Esophagus muscularis mucosa (tissue), 4 donors: ENCODE measurements at regions not wholly inside any gene's neighbourhood (a gene's known extent, or its start where the extent isn't known, plus 50 kb on each side); places are given as distances from the start of the nearest gene placed in this dataset.
"Not testable (repeated sequence)": the region's sequence is repeated elsewhere in the genome, so short reads cannot be mapped to it uniquely, and the experiment has no call there.

ENCODE experiments used
- DNase-seq: peaks from one replicate; pipeline ENCODE4 v3.0.0-alpha.2; 2017; ENCODE audit errors: extremely low spot score
- H3K27ac ChIP-seq, 4 donors: fragments of 200-600 bp; sonication (generic); replicated peaks in 1 of 4; 1 replicate in 3 of 4; 2 replicates in 1 of 4; pipeline ENCODE4 v1.5.1; 2016 to 2019; ENCODE audit warnings: mild to moderate bottlenecking in 1 of 4
- H3K27me3 ChIP-seq, 4 donors: fragments of 200-600 bp; sonication (generic); one replicate each; pipeline versions ENCODE4 v1.5.1 to v1.6.0; 2016 to 2019
- H3K36me3 ChIP-seq, 4 donors: fragments of 200-600 bp; sonication (generic); one replicate each; pipeline ENCODE4 v1.5.1; 2016 to 2019
- H3K4me1 ChIP-seq, 4 donors: fragments of 200-600 bp; sonication (generic); one replicate each; pipeline ENCODE4 v1.5.1; 2016 to 2019
- H3K4me3 ChIP-seq, 4 donors: fragments of 200-600 bp; sonication (generic); 1 replicate in 2 of 4; 2 replicates in 2 of 4; pipeline ENCODE4 v1.5.1; 2016 to 2019; ENCODE audit warnings: mild to moderate bottlenecking in 4 of 4, moderate library complexity in 1 of 4
- H3K9me3 ChIP-seq, 4 donors: fragments of 200-600 bp; sonication (generic); 1 replicate in 3 of 4; 2 replicates in 1 of 4; pipeline ENCODE4 v1.5.1; 2016 to 2019
- WGBS: methylation state at CpG from one replicate; pipeline ENCODE4 v1.1.5; 2018; 5-methylcytosine and 5-hydroxymethylcytosine counted together
- intact Hi-C: fragments of 100-400 bp; cut with DNase I; formaldehyde crosslinking; loops from one replicate; pipeline ENCODE4 v1.15.1; 2023
- TF ChIP-seq, protein P1 (sequence below), 3 experiments: fragments of 200-600 bp in 2 of 3; fragments of 450-650 bp in 1 of 3; sonication (generic) in 2 of 3; IDR thresholded peaks; one replicate each; pipeline ENCODE4 v1.5.1; 2017 to 2019; ENCODE audit warnings: antibody characterized with exemption in 3 of 3, mild to moderate bottlenecking in 2 of 3, moderate library complexity in 1 of 3

DNA sequence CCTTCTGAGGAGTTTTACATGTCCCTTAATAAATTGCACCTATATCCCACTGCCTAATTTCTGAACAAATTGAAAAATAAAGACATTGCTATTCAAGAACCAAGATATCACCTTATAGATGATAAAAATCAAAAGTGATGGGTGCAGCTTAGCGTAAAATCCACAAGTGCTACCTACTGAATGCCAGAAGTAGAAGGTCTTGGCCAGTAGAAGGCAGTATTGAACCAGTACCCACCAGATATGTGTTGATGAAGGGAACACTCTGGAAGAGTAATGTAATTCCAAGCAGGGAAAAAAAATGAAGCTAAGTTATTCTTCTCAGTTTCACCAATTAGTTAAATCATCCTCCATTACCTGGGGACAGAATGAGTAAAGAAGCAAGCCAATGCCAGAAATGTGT is 125.5 kb downstream of the ZFY start:
- intact Hi-C loops, H3K9me3 ChIP-seq, H3K4me3 ChIP-seq, H3K4me1 ChIP-seq, H3K27ac ChIP-seq, H3K27me3 ChIP-seq, H3K36me3 ChIP-seq, DNase-seq: not testable (repeated sequence)
- whole genome bisulfite sequencing: no CpG with 5 or more reads among the region's 1 CpG
- TF ChIP-seq, protein P1, sequence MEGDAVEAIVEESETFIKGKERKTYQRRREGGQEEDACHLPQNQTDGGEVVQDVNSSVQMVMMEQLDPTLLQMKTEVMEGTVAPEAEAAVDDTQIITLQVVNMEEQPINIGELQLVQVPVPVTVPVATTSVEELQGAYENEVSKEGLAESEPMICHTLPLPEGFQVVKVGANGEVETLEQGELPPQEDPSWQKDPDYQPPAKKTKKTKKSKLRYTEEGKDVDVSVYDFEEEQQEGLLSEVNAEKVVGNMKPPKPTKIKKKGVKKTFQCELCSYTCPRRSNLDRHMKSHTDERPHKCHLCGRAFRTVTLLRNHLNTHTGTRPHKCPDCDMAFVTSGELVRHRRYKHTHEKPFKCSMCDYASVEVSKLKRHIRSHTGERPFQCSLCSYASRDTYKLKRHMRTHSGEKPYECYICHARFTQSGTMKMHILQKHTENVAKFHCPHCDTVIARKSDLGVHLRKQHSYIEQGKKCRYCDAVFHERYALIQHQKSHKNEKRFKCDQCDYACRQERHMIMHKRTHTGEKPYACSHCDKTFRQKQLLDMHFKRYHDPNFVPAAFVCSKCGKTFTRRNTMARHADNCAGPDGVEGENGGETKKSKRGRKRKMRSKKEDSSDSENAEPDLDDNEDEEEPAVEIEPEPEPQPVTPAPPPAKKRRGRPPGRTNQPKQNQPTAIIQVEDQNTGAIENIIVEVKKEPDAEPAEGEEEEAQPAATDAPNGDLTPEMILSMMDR (IDR thresholded peaks at IDR 0.05): peak in 1 of 3 experiments; percentile 7

DNA sequence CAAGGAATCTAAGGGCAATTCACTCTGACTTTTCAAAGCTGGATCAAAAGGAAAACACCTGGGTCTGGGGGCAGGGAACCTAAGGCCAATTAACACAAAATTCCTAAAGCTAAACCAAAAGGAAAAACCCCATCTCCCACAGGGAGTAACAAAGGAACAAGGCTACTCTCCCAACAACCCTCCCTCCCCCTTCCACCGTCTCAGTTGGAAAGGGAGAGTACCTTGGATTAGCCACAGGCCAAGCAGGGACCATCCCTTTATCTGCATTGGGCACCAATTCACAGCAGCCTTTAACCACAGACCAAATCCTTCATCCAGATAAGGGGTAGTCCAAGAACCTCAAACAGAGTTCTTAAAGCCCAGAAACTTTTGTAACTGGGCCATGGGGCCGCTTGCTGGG is 153.0 kb downstream of the ZFY start:
- H3K9me3 ChIP-seq, DNase-seq, H3K27ac ChIP-seq, H3K27me3 ChIP-seq, H3K36me3 ChIP-seq, H3K4me1 ChIP-seq, H3K4me3 ChIP-seq, intact Hi-C loops: not testable (repeated sequence)
- WGBS: no CpG with 5 or more reads among the region's 2 CpGs

DNA sequence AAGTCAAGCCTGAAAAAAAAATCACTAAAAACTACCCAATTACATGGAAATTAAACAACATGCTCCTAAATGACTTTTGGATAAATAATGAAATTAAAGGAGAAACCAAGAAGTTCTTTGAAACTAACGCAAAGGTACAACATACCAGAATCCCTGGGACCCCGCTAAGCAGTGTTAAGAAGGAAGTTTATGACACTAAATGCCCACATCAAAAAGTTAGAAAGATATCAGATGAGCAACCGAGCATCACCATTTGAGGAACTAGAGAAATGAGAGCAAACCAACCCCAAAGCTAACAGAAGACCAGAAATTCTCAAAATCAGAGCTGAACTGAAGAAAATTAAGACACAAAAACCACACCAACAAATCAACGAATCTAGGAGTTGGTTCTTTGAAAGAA is 173.5 kb downstream of the ZFY start:
- H3K36me3 ChIP-seq, intact Hi-C loops: not testable (repeated sequence)
- WGBS: no CpG with 5 or more reads among the region's 4 CpGs

DNA sequence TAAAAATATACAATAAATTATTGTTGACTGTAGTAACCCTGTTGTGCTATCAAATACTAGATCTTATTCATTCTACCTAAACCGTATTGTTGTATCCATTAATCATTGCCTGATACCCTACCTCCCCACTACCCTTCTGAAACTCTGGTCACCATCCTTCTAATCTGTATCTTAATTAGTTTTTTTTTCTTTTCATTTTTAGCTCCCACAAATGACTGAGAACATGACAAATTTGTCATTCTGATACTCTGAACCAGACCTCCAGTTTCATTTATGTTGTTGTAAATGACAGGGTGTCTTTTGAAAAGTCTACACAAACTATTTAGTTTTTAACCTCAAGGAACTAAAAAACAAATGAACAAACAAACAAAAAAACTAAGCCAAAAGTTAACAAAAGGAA is 185.1 kb downstream of the ZFY start:
- H3K4me3 ChIP-seq, H3K27me3 ChIP-seq, H3K27ac ChIP-seq, intact Hi-C loops, H3K36me3 ChIP-seq, DNase-seq, H3K4me1 ChIP-seq, H3K9me3 ChIP-seq: not testable (repeated sequence)
- WGBS: no CpG with 5 or more reads among the region's 1 CpG

More for the DNA sequence above, 173.5 kb downstream of the ZFY start:
- not testable (repeated sequence) for H3K27me3 ChIP-seq, H3K9me3 ChIP-seq, H3K4me1 ChIP-seq, H3K4me3 ChIP-seq, DNase-seq, H3K27ac ChIP-seq

DNA sequence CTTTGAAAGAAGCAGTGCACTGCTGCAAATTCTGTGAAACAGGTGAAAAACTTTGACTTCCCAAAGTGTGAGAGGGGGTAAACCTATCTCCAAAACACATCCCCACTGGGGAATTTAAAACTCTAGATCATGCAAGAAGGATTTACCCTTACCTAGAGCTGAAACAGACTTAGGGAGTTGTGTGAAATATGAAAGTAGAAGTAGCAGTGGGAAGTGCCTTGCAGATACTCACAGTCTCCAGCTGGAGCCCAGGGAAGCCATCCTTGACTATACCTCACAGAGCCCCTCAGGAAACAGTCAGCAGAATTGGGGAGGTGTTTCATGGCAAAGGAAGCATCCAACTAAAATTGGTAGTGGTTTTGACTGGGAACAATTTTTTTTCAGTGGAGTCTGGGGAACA is 185.5 kb downstream of the ZFY start:
- intact Hi-C loops, H3K4me3 ChIP-seq, H3K27me3 ChIP-seq, DNase-seq, H3K9me3 ChIP-seq, H3K4me1 ChIP-seq, H3K27ac ChIP-seq, H3K36me3 ChIP-seq: not testable (repeated sequence)

DNA sequence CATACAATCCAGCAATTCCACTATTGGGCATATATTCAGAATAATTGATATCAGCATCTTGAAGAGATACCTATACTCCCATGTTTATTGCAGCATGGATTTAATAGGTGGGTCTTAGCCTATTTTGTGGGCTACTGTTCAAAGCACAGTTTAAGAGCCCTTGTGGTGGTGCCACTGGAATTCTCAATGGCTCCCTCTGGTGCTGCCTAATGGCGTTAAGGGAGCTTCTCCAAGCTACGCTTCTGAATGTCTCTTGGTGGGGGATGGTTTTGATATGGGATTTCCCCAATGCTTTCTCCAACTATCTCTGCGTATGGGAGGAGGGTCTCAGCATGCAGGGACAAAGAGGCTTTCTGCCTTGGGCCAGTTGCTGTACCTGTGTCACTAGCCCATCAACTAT is 188.3 kb downstream of the ZFY start:
- H3K27ac ChIP-seq, intact Hi-C loops, DNase-seq, H3K36me3 ChIP-seq, H3K27me3 ChIP-seq, H3K4me1 ChIP-seq, H3K4me3 ChIP-seq, H3K9me3 ChIP-seq: not testable (repeated sequence)
- WGBS: no CpG with 5 or more reads among the region's 3 CpGs

DNA sequence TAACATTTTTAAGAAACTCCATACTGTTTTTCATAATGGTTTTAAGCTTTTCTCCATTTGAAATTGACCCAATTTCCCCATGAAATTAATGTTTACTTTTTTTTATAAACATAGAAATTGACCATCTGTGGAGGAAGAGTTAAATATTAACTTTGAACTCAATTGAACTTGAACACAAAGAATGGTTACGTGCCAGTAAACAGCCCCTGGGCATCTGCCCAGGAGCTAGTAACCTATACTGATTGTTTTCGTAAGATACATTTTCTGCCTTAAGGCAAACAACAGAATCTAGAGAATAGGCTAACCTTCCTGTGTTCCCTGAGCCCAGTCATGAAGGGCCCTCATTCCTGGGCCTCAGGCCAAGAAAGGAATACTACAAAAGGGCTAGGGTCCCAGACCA is 235.9 kb downstream of the ZFY start:
- no CpG with 5 or more reads among the region's 2 CpGs for WGBS
- H3K4me1 ChIP-seq, H3K27me3 ChIP-seq, H3K4me3 ChIP-seq, H3K9me3 ChIP-seq, H3K36me3 ChIP-seq, intact Hi-C loops, H3K27ac ChIP-seq, DNase-seq: not testable (repeated sequence)

DNA sequence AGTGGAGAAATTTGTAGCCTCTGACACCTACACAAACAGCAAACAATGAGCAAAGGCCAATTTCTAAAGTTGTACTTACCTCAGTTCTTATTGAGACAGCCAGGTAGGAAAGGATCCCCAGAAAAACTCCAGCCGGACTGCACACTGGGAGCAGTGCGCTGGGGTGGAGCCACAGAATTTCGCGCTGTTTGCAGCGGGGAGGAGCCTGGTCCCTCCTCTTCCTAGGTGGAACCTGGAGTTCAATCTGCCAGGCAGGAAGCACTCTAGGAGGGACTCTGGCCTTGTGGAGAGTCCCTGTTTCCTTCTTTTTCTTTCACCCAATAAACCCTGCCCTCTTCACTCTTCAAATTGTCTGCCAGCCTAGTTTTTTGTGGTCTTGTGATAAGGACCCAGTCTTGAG is 259.9 kb downstream of the ZFY start:
- intact Hi-C loops, H3K4me3 ChIP-seq, DNase-seq, H3K4me1 ChIP-seq, H3K9me3 ChIP-seq, H3K36me3 ChIP-seq, H3K27me3 ChIP-seq, H3K27ac ChIP-seq: not testable (repeated sequence)
- WGBS: no CpG with 5 or more reads among the region's 5 CpGs

DNA sequence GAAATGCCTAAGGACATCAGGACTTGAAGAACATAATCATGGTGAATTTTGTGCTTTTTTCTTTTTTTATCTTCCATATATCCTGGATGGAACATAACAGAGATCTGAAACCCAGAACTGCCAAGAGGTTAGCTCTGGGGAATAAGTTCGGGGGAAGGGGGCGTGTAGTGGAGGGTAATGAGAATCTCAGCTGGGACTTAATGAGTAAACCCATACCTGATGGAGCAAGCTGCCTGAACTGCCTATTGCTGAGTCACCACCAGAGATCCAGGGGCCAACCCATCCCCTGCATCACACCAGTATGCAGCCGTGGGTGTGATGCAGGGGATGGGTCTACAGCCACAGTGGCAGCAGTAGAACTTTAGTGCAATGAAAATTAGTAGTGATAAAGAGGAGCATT is 267.1 kb downstream of the ZFY start:
- H3K27ac ChIP-seq, H3K27me3 ChIP-seq, intact Hi-C loops, DNase-seq, H3K4me1 ChIP-seq, H3K4me3 ChIP-seq, H3K36me3 ChIP-seq, H3K9me3 ChIP-seq: not testable (repeated sequence)
- WGBS: no CpG with 5 or more reads among the region's 3 CpGs

DNA sequence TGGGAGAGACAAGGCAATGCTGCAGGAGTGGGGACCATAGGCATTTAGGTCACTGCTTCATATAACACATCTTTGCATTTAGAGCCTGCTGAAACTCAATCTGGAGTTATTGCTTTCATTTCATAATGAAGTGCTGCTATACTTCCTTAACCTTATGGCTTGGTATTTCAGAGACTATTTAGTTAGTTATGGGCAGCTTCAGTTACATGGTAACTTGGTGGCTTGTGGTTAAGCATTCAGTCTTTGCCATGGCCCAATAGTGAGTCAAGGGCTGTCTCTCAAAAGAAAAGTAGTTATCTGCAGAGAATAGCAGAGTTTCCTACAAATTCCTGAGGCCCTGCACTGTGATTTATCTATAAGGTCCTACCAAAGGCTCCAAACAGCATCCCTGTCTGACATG is 271.6 kb downstream of the ZFY start:
- H3K9me3 ChIP-seq, DNase-seq, H3K4me3 ChIP-seq, H3K4me1 ChIP-seq, H3K27me3 ChIP-seq, H3K36me3 ChIP-seq, intact Hi-C loops, H3K27ac ChIP-seq: not testable (repeated sequence)

DNA sequence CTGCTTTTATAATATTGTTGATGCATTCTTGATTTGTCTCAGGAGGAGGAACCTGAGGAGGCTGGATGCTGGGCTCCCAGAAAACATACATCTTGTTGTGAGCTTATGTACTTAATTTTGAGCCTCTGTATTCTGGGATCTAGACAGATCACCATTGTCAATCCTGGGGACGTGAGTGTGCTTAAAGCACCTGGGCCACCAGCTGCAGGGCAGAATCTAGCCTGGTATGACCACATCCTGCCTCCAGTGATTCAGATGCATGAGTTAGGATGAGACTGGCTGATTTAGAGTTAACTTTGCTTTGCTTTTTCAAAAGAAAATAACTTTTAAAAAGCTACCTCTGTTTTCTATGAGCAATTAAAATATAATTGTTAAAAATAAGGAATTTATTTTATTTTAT is 278.0 kb downstream of the ZFY start:
- DNase-seq, H3K27ac ChIP-seq, H3K9me3 ChIP-seq, H3K27me3 ChIP-seq, H3K36me3 ChIP-seq, H3K4me3 ChIP-seq, H3K4me1 ChIP-seq, intact Hi-C loops: not testable (repeated sequence)
- no CpG with 5 or more reads among the region's 1 CpG for WGBS

DNA sequence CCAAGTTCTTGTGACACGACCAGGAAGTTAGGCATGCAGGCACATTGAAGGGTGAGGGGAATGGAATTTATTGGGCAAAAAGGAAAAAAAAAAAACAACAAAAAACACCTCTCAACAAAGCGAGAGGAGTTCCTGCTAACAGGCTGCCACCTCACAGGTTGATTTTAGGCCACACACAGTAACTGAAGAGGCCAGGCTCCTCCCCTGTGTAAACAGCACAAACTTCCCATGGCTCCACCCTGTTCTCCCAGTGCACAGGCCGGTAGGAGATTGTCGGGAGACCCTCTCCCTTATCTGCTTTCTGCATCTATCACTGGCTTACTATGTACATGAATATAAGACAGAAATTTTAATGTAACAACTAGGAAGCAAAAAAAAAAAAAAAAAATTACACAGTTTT is 283.0 kb downstream of the ZFY start:
- intact Hi-C loops, H3K4me1 ChIP-seq, DNase-seq, H3K36me3 ChIP-seq, H3K27me3 ChIP-seq, H3K27ac ChIP-seq, H3K9me3 ChIP-seq, H3K4me3 ChIP-seq: not testable (repeated sequence)
- no CpG with 5 or more reads among the region's 4 CpGs for WGBS

DNA sequence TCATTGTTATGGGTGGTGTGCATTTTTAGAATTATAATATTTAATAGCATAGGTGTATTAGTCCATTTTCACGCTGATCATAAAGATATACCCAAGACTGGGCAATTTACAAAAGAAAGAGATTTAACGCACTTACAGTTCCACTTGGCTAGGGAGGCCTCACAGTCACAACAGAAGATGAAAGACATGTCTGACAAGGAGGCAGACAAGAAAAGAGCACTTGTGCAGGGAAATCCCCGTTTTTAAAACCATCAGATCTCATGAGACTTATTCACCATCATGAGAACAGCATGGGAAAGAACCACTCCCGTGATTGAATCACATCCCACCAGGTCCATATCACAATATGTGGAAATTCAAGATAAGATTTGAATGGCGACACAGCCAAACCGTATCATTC is 283.4 kb downstream of the ZFY start:
- DNase-seq, H3K36me3 ChIP-seq, H3K4me1 ChIP-seq, H3K27me3 ChIP-seq, H3K27ac ChIP-seq, intact Hi-C loops, H3K9me3 ChIP-seq, H3K4me3 ChIP-seq: not testable (repeated sequence)
- WGBS: no CpG with 5 or more reads among the region's 6 CpGs
